NT2/D1 (cell line): ENCODE measurements at regions not wholly inside any gene's neighbourhood (a gene's known extent, or its start where the extent isn't known, plus 50 kb on each side); places are given as distances from the start of the nearest gene placed in this dataset.

Experiments used
- SUZ12 ChIP-seq: IDR thresholded peaks from 2 replicates; pipeline ENCODE4 v1.6.1; 2011; ENCODE audit not compliant: insufficient read length, insufficient read depth; ENCODE audit errors: extremely low read depth
- YY1 ChIP-seq: IDR thresholded peaks from 2 replicates; pipeline ENCODE4 v1.6.1; 2011; ENCODE audit not compliant: insufficient read length, insufficient read depth
- ZNF274 ChIP-seq: IDR thresholded peaks from 2 replicates; pipeline ENCODE4 v1.6.1; 2011; ENCODE audit warnings: mild to moderate bottlenecking, low read depth, low read length

GRCh38 chr13:52933547-52934210, 85.2 kb upstream of the PCDH8 start:
- TF ChIP-seq YY1 (no peak), SUZ12 (no peak), ZNF274 (no peak)
